Coronary artery (tissue), 2 donors: ENCODE measurements at regions not wholly inside any gene's neighbourhood (a gene's known extent, or its start where the extent isn't known, plus 50 kb on each side); places are given as distances from the start of the nearest gene placed in this dataset.

Experiments
- DNase-seq: peaks from one replicate; pipeline ENCODE4 v3.0.0-alpha.2; 2017; ENCODE audit warnings: low spot score
- H3K27ac ChIP-seq, 2 donors: fragments of 200-600 bp; sonication (generic); one replicate each; pipeline ENCODE4 v1.5.1; 2016 to 2019
- H3K4me3 ChIP-seq: fragments of 200-600 bp; sonication (generic); 2 replicates; pipeline ENCODE4 v1.5.1; 2016; ENCODE audit warnings: mild to moderate bottlenecking, moderate library complexity
- TF ChIP-seq, protein P1 (sequence below): fragments of 200-600 bp; sonication (generic); IDR thresholded peaks from one replicate; pipeline ENCODE4 v1.5.1; 2019; ENCODE audit warnings: antibody characterized with exemption

- TF ChIP-seq, protein P1, sequence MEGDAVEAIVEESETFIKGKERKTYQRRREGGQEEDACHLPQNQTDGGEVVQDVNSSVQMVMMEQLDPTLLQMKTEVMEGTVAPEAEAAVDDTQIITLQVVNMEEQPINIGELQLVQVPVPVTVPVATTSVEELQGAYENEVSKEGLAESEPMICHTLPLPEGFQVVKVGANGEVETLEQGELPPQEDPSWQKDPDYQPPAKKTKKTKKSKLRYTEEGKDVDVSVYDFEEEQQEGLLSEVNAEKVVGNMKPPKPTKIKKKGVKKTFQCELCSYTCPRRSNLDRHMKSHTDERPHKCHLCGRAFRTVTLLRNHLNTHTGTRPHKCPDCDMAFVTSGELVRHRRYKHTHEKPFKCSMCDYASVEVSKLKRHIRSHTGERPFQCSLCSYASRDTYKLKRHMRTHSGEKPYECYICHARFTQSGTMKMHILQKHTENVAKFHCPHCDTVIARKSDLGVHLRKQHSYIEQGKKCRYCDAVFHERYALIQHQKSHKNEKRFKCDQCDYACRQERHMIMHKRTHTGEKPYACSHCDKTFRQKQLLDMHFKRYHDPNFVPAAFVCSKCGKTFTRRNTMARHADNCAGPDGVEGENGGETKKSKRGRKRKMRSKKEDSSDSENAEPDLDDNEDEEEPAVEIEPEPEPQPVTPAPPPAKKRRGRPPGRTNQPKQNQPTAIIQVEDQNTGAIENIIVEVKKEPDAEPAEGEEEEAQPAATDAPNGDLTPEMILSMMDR, result no peak
- Histone ChIP-seq H3K27ac (no peak overlapping the region), H3K4me3 (no peak overlapping the region)
- DNase-seq, result no peak
These were observed 732.3 kb upstream of the NCAM2 start for GRCh38 chr21:20265707-20266440.

DNA sequence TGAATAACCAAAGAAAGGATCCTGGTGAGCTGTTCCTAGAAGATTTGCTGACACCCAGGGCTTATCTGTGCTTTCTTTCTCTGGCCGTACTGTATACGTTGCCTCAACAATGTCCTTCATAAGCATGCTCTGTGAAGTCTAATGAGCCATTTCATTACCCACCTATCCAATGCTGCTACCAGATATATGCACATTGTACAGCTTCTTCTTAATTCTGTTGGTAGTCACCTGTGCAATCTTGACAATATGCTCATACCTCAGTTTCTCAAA lies 731.8 kb upstream of the NCAM2 start:
- TF ChIP-seq, protein P1, result no peak
- no peak overlapping the region for H3K27ac ChIP-seq
- DNase-seq, result no peak
- no peak overlapping the region for H3K4me3 ChIP-seq

DNA sequence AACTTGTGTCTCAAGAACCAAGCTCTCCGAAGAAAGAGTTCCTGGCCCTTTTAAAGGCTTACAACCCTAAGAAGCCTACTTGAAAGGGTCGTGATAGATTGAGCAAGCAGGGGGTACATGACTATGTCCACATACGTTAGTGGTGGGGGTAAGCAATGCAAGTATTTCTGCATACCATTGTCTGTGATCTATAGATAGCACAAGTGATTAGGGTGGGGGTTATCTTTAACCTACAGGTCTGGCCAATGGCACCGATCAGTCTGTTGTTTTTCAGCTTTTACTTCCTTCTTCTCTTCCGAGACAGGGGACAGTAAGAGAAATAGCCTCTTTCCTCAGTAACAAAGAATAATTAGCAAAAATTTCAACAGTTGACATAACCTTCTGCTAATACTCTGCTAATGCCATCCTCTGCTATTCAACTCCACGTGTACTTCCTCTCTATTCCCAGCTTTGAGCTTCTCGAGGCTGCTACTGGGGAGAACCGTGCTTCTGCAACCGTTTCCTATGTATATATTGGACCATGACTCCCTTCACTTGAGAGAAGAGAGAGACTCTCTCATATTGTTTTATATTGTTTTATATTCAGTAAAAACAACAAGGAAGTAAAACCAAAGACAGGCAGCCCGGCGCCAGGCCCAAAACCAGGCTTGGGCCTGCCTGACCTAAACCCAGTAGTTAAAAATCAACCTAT lies 727.7 kb upstream of the NCAM2 start:
- DNase-seq, result no peak
- H3K27ac ChIP-seq, result no peak overlapping the region
- H3K4me3 ChIP-seq, result no peak overlapping the region
- TF ChIP-seq, protein P1, result no peak

GRCh38 chr21:20272791-20273362 lies 725.3 kb upstream of the NCAM2 start:
- Histone ChIP-seq H3K4me3 (no peak overlapping the region), H3K27ac (no peak overlapping the region)
- DNase-seq, result no peak
- TF ChIP-seq, protein P1, result no peak

DNA sequence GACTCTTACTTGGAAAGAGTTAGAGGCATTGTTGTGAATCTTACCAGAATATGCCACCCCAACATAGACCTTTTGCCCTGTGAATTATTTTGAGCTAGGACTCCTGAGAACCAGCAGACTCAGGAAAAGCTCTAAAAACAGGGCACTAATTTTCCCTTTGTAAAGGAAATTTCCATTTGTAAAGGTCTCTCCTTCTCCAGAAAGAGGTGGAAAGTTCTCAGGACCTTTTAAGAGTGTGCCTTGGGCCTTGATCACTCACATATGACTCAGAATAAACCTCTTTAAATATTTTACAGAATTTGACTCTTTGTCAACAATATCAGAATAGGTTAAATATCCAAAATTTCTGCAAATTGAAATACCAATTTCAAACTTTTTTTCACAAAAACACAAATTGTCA lies 721.8 kb upstream of the NCAM2 start:
- H3K27ac ChIP-seq, result no peak overlapping the region
- TF ChIP-seq, protein P1, result no peak
- DNase-seq, result no peak
- H3K4me3 ChIP-seq, result no peak overlapping the region

GRCh38 chr21:20276954-20277353 lies 721.3 kb upstream of the NCAM2 start:
- Histone ChIP-seq H3K27ac (no peak overlapping the region), H3K4me3 (no peak overlapping the region)
- no peak for DNase-seq
- TF ChIP-seq, protein P1, result no peak

- TF ChIP-seq, protein P1, result no peak
- Histone ChIP-seq H3K27ac (no peak overlapping the region), H3K4me3 (no peak overlapping the region)
- DNase-seq, result no peak
These were observed 714.4 kb upstream of the NCAM2 start for GRCh38 chr21:20283836-20284235.
